HCT116 (cell line): ENCODE measurements at regions not wholly inside any gene's neighbourhood (a gene's known extent, or its start where the extent isn't known, plus 50 kb on each side); places are given as distances from the start of the nearest gene placed in this dataset.

Experiments
- ATAC-seq: fragments of 200-7000 bp; cut with Tn5 transposase; 2 replicates; pipeline ENCODE4 v1.9.1; 2020; ENCODE audit warnings: mild to moderate bottlenecking, moderate library complexity
- BruUV-seq: library from RNA; stranded (reverse); fragments of 400-500 nt; replicated peaks from 2 replicates; lab custom pipeline; 2021; lab: Mats Ljungman, UMichigan
- CTCF ChIA-PET: fragments of 300-600 bp; sonication (Branson Sonifier 250); formaldehyde crosslinking; loops from one replicate; lab custom pipeline; 2021; ENCODE audit warnings: antibody characterized with exemption; lab: Charles Lee
- POLR2A ChIA-PET: fragments of 300-600, 350-600 bp; sonication (Branson Sonifier 250); formaldehyde crosslinking; loops from one replicate; lab custom pipeline; 2021; ENCODE audit warnings: antibody characterized with exemption; lab: Charles Lee
- RAD21 ChIA-PET, 2 experiments: fragments of 300-600 bp; sonication (Branson Sonifier 250); formaldehyde crosslinking; loops; one replicate each; lab custom pipeline; 2023; ENCODE audit warnings: low total read pairs in 2 of 2; ENCODE audit not compliant: uncharacterized antibody in 2 of 2, unreplicated experiment in 2 of 2, low non-redundant PET in 1 of 2; lab: Charles Lee
- DNase-seq: peaks from one replicate; pipeline ENCODE4 v3.0.0-alpha.2; 2010; ENCODE audit warnings: low read depth, low spot score
- H2AFZ ChIP-seq: fragments of 200-600 bp; shearing (Covaris generic), sonication (generic); 2 replicates; pipeline ENCODE4 v1.6.1; 2017; ENCODE audit warnings: low read depth, mixed run types, mixed read lengths, antibody characterized with exemption, low read length; ENCODE audit not compliant: poor library complexity, severe bottlenecking
- H3K27ac ChIP-seq: 2 replicates; pipeline ENCODE4 v1.5.1; 2012; ENCODE audit warnings: low read depth, low read length
- H3K27me3 ChIP-seq: fragments of 200-600 bp; sonication (generic); 2 replicates; pipeline ENCODE4 v1.6.1; 2016; ENCODE audit warnings: mixed run types, low read length, mixed read lengths; ENCODE audit not compliant: insufficient read depth
- H3K36me3 ChIP-seq, 2 experiments: fragments of 200-500 bp in 1 of 2; fragments of 200-600 bp in 1 of 2; sonication (Bioruptor generic) in 1 of 2; sonication (generic) in 1 of 2; 2 replicates each; pipeline versions ENCODE4 v1.5.1 to v1.6.1; 2014 to 2016; ENCODE audit warnings: low read length in 2 of 2, inconsistent platforms in 1 of 2, mixed read lengths in 1 of 2, mixed run types in 1 of 2; ENCODE audit not compliant: insufficient read depth in 2 of 2, control insufficient read depth in 1 of 2
- H3K4me1 ChIP-seq, 2 experiments: fragments of 200-600 bp in 1 of 2; sonication (generic) in 1 of 2; 2 replicates each; pipeline versions ENCODE4 v1.5.1 to v1.6.1; 2012 to 2017; ENCODE audit warnings: low read length in 2 of 2, inconsistent platforms in 1 of 2, mild to moderate bottlenecking in 1 of 2, mixed read lengths in 1 of 2, mixed run types in 1 of 2, moderate library complexity in 1 of 2; ENCODE audit not compliant: insufficient read depth in 2 of 2, control insufficient read depth in 1 of 2
- H3K4me2 ChIP-seq: fragments of 200-600 bp; sonication (generic); 2 replicates; pipeline ENCODE4 v1.6.1; 2017; ENCODE audit warnings: mixed run types, low read length, mixed read lengths
- H3K4me3 ChIP-seq, 2 experiments: fragments of 200-600 bp in 1 of 2; sonication (generic) in 1 of 2; replicated peaks in 1 of 2; 2 replicates each; pipeline ENCODE4 v1.5.1; 2011 to 2016; ENCODE audit warnings: low read length in 2 of 2, control low read depth in 1 of 2, low read depth in 1 of 2, mild to moderate bottlenecking in 1 of 2, mixed read lengths in 1 of 2, mixed run types in 1 of 2
- H3K79me2 ChIP-seq: fragments of 200-600 bp; sonication (generic); 2 replicates; pipeline ENCODE4 v1.6.1; 2017; ENCODE audit warnings: mild to moderate bottlenecking, mixed run types, low read length, moderate library complexity, mixed read lengths; ENCODE audit not compliant: insufficient read depth
- H3K9ac ChIP-seq: fragments of 200-600 bp; sonication (generic); 2 replicates; pipeline ENCODE4 v1.6.1; 2016; ENCODE audit warnings: low read length, mixed read lengths
- H3K9me2 ChIP-seq: fragments of 200-600 bp; sonication (generic), shearing (Covaris generic); 2 replicates; pipeline ENCODE4 v1.6.1; 2017; ENCODE audit warnings: mixed run types, mild to moderate bottlenecking, moderate library complexity; ENCODE audit not compliant: insufficient read depth
- H3K9me3 ChIP-seq, 2 experiments: fragments of 200-500 bp in 1 of 2; fragments of 200-600 bp in 1 of 2; sonication (Bioruptor generic) in 1 of 2; sonication (generic) in 1 of 2; 2 replicates each; pipeline ENCODE4 v1.6.1; 2014 to 2017; ENCODE audit warnings: low read length in 2 of 2, mixed read lengths in 2 of 2, inconsistent platforms in 1 of 2, low read depth in 1 of 2, mild to moderate bottlenecking in 1 of 2, mixed run types in 1 of 2, moderate library complexity in 1 of 2; ENCODE audit not compliant: control insufficient read depth in 1 of 2, insufficient read depth in 1 of 2
- H4K20me1 ChIP-seq: fragments of 200-600 bp; sonication (generic), shearing (Covaris generic); 2 replicates; pipeline ENCODE4 v1.6.1; 2017; ENCODE audit warnings: mixed run types, mild to moderate bottlenecking, moderate library complexity; ENCODE audit not compliant: insufficient read depth
- ATF3 ChIP-seq: IDR thresholded peaks from 2 replicates; pipeline ENCODE4 v1.6.1; 2012
- CBX3 ChIP-seq: IDR thresholded peaks from 2 replicates; pipeline ENCODE4 v1.6.1; 2012; ENCODE audit warnings: low read depth
- CEBPB ChIP-seq: IDR thresholded peaks from 2 replicates; pipeline ENCODE4 v1.6.1; 2012; ENCODE audit warnings: low read depth
- EZH2 ChIP-seq: fragments of 200-600 bp; sonication (generic); IDR thresholded peaks from 2 replicates; pipeline ENCODE4 v1.6.1; 2017; ENCODE audit warnings: antibody characterized with exemption, mixed run types
- EZH2phosphoT487 ChIP-seq: fragments of 200-600 bp; IDR thresholded peaks from 2 replicates; pipeline ENCODE4 v1.6.1; 2018; ENCODE audit warnings: antibody characterized with exemption, borderline replicate concordance
- JUND ChIP-seq: IDR thresholded peaks from 2 replicates; pipeline ENCODE4 v1.6.1; 2012
- POLR2A ChIP-seq: IDR thresholded peaks from 2 replicates; pipeline ENCODE4 v1.7.0; 2011; ENCODE audit warnings: borderline replicate concordance; ENCODE audit not compliant: insufficient read depth, insufficient read length; ENCODE audit errors: extremely low read depth
- POLR2AphosphoS5 ChIP-seq: IDR thresholded peaks from 2 replicates; pipeline ENCODE4 v1.6.1; 2011; ENCODE audit warnings: mild to moderate bottlenecking, low read depth, low read length, moderate library complexity
- SIN3A ChIP-seq: IDR thresholded peaks from 2 replicates; pipeline ENCODE4 v1.6.1; 2012; ENCODE audit warnings: low read depth
- SRF ChIP-seq: IDR thresholded peaks from 2 replicates; pipeline ENCODE4 v1.6.1; 2012; ENCODE audit warnings: low read depth
- TCF7L2 ChIP-seq: IDR thresholded peaks from 2 replicates; pipeline ENCODE4 v1.7.0; 2011; ENCODE audit warnings: borderline replicate concordance, inconsistent platforms; ENCODE audit not compliant: insufficient read depth, insufficient read length; ENCODE audit errors: extremely low read depth
- YY1 ChIP-seq: IDR thresholded peaks from 2 replicates; pipeline ENCODE4 v1.6.1; 2011; ENCODE audit warnings: low read length, low read depth, moderate library complexity, mild to moderate bottlenecking; ENCODE audit not compliant: insufficient replicate concordance; ENCODE audit errors: extremely low read depth
- ZFX ChIP-seq: fragments of 450-650 bp; IDR thresholded peaks from 2 replicates; pipeline ENCODE4 v1.6.1; 2017
- ZNF274 ChIP-seq: fragments of 200-500 bp; sonication (Bioruptor generic); IDR thresholded peaks from 2 replicates; pipeline ENCODE4 v1.6.1; 2014; ENCODE audit warnings: mild to moderate bottlenecking, low read depth, low read length, inconsistent platforms
- intact Hi-C: fragments of 100-400 bp; cut with micrococcal nuclease; formaldehyde crosslinking; loops from 2 replicates; pipeline ENCODE4 v1.10.0; 2022
- TF ChIP-seq, protein P1 (sequence below), 3 experiments: fragments of 200-600 bp in 1 of 3; sonication (generic) in 1 of 3; IDR thresholded peaks in 2 of 3; conservative IDR thresholded peaks in 1 of 3; 2 replicates each; pipeline ENCODE4 v1.5.1; 2012 to 2017; ENCODE audit warnings: low read depth in 2 of 3, low read length in 2 of 3, antibody characterized with exemption in 1 of 3, borderline replicate concordance in 1 of 3, control low read depth in 1 of 3, mild to moderate bottlenecking in 1 of 3, mixed read lengths in 1 of 3, mixed run types in 1 of 3, moderate library complexity in 1 of 3; ENCODE audit not compliant: insufficient read depth in 1 of 3
- TF ChIP-seq, protein P2 (sequence below): IDR thresholded peaks from 2 replicates; pipeline ENCODE4 v1.6.1; 2011; ENCODE audit warnings: mild to moderate bottlenecking, low read length, moderate library complexity; ENCODE audit not compliant: insufficient replicate concordance; ENCODE audit errors: extremely low read depth

- TF ChIP-seq YY1 (no peak), CEBPB (no peak), TCF7L2 (no peak), ZNF274 (no peak)
Observed at GRCh38 chr2:82511894-82512293, 1947.2 kb downstream of the SUCLG1 start (continued).

DNA sequence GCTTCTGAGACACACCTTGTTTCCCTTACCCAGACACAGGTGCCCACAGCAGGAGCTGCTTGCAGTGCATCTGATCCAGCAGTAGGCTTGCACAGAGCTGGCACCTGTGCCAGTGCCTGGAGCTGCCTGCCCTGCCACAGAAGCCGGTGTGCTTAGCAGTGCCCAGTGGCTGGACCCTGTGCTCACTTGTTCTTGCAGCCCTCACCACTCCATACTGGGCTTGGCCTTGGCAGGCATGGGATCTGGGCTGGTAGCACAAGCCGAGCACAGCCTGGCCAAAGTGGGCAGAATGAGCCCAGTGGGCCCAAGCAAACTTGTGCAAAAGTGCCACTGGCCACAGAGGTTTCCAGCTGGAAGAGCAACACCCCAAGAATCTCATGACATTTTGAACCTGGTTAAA is 1950.4 kb downstream of the SUCLG1 start:
- intact Hi-C loops, result no loop called here

More for the DNA sequence above, 1950.4 kb downstream of the SUCLG1 start:
- no peak overlapping the region for H3K4me2 ChIP-seq
- no peaks in the 10 kb centered on the region for H3K9me2 ChIP-seq
- no peaks in the 10 kb centered on the region for H3K27me3 ChIP-seq
- POLR2A ChIA-PET, result no interaction called here
- DNase-seq, result no peak
- no peak for ATAC-seq
- H3K27ac ChIP-seq, result no peak overlapping the region
- RAD21 ChIA-PET, result no interaction called here
- no peaks in the 10 kb centered on the region for H3K79me2 ChIP-seq
- H3K9ac ChIP-seq, result no peak overlapping the region
- BruUV-seq, result no TSS peak
- H3K4me3 ChIP-seq, result no peak overlapping the region
- CTCF ChIA-PET, result no interaction called here
- H4K20me1 ChIP-seq, result no peaks in the 10 kb centered on the region
- no peaks in the 10 kb centered on the region for H3K36me3 ChIP-seq
- H2AFZ ChIP-seq, result no peak overlapping the region
- TF ChIP-seq POLR2AphosphoS5, result no peak
- TF ChIP-seq SIN3A, result no peak
- no peak for TF ChIP-seq CBX3
- no peak for TF ChIP-seq JUND
- no peak for TF ChIP-seq ZFX
- TF ChIP-seq POLR2A, result no peak
- no peak for TF ChIP-seq EZH2
- no peak for TF ChIP-seq EZH2phosphoT487
- no peak for TF ChIP-seq ATF3
- no peak for TF ChIP-seq SRF
- no peak for TF ChIP-seq TCF7L2
- TF ChIP-seq, protein P1, sequence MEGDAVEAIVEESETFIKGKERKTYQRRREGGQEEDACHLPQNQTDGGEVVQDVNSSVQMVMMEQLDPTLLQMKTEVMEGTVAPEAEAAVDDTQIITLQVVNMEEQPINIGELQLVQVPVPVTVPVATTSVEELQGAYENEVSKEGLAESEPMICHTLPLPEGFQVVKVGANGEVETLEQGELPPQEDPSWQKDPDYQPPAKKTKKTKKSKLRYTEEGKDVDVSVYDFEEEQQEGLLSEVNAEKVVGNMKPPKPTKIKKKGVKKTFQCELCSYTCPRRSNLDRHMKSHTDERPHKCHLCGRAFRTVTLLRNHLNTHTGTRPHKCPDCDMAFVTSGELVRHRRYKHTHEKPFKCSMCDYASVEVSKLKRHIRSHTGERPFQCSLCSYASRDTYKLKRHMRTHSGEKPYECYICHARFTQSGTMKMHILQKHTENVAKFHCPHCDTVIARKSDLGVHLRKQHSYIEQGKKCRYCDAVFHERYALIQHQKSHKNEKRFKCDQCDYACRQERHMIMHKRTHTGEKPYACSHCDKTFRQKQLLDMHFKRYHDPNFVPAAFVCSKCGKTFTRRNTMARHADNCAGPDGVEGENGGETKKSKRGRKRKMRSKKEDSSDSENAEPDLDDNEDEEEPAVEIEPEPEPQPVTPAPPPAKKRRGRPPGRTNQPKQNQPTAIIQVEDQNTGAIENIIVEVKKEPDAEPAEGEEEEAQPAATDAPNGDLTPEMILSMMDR (IDR thresholded peaks at IDR 0.05 in 2 of 3, conservative IDR thresholded peaks at IDR 0.05 in 1 of 3; ENCODE audit: borderline replicate concordance in 1 of 3, insufficient read depth in 1 of 3, low read depth in 2 of 3, low read length in 2 of 3), result no peak
- TF ChIP-seq, protein P2, sequence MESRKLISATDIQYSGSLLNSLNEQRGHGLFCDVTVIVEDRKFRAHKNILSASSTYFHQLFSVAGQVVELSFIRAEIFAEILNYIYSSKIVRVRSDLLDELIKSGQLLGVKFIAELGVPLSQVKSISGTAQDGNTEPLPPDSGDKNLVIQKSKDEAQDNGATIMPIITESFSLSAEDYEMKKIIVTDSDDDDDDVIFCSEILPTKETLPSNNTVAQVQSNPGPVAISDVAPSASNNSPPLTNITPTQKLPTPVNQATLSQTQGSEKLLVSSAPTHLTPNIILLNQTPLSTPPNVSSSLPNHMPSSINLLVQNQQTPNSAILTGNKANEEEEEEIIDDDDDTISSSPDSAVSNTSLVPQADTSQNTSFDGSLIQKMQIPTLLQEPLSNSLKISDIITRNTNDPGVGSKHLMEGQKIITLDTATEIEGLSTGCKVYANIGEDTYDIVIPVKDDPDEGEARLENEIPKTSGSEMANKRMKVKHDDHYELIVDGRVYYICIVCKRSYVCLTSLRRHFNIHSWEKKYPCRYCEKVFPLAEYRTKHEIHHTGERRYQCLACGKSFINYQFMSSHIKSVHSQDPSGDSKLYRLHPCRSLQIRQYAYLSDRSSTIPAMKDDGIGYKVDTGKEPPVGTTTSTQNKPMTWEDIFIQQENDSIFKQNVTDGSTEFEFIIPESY, result no peak
- H3K4me1 ChIP-seq, result no peaks in the 10 kb centered on the region
- H3K9me3 ChIP-seq, result no peaks in the 10 kb centered on the region
